HUDEP-2 (cell line): ENCODE measurements at regions not wholly inside any gene's neighbourhood (a gene's known extent, or its start where the extent isn't known, plus 50 kb on each side); places are given as distances from the start of the nearest gene placed in this dataset.

Experiments
- DNase-seq, 76 experiments: peaks; one replicate each; lab custom pipeline; 2025; ENCODE audit not compliant: unreplicated experiment in 76 of 76; lab: John Stamatoyannopoulos, UW

- no peak for DNase-seq
These were observed 361.0 kb upstream of the PMFBP1 start for GRCh38 chr16:72532906-72533410.

GRCh38 chr16:72530434-72530833 is 358.5 kb upstream of the PMFBP1 start:
- DNase-seq, result peak in 1 of 76 experiments; percentile 4

GRCh38 chr16:72523087-72523486 is 351.1 kb upstream of the PMFBP1 start:
- no peak for DNase-seq

GRCh38 chr16:72517154-72517553 is 345.2 kb upstream of the PMFBP1 start:
- DNase-seq, result no peak

GRCh38 chr16:72511171-72511570 is 339.2 kb upstream of the PMFBP1 start:
- DNase-seq, result no peak

GRCh38 chr16:72508191-72508590 is 336.2 kb upstream of the PMFBP1 start:
- no peak for DNase-seq

- no peak for DNase-seq
These were observed 330.6 kb upstream of the PMFBP1 start for GRCh38 chr16:72502594-72503005.

- DNase-seq, result peak in 57 of 76 experiments; percentile 0 to 61 (median 26)
These were observed 330.0 kb upstream of the PMFBP1 start for GRCh38 chr16:72501739-72502593.

GRCh38 chr16:72500545-72500944 is 328.6 kb upstream of the PMFBP1 start:
- DNase-seq, result no peak

GRCh38 chr16:72493716-72494415 is 321.9 kb upstream of the PMFBP1 start:
- no peak for DNase-seq

- DNase-seq, result no peak
These were observed 315.3 kb upstream of the PMFBP1 start for GRCh38 chr16:72487283-72487682.

- no peak for DNase-seq
These were observed 310.7 kb upstream of the PMFBP1 start for GRCh38 chr16:72482695-72483094.

GRCh38 chr16:72481419-72481818 is 309.5 kb upstream of the PMFBP1 start:
- DNase-seq, result no peak

- DNase-seq, result no peak
These were observed 309.0 kb upstream of the PMFBP1 start for GRCh38 chr16:72480911-72481310.

GRCh38 chr16:72475688-72476087 is 303.7 kb upstream of the PMFBP1 start:
- no peak for DNase-seq

- DNase-seq, result peak in 3 of 76 experiments; percentile 2 to 7 (median 3)
These were observed 302.7 kb upstream of the PMFBP1 start for GRCh38 chr16:72474501-72475123.

- DNase-seq, result no peak
These were observed 301.7 kb upstream of the PMFBP1 start for GRCh38 chr16:72473631-72474030.

GRCh38 chr16:72471317-72471924 is 299.5 kb upstream of the PMFBP1 start:
- no peak for DNase-seq

GRCh38 chr16:72470541-72470940 is 298.6 kb upstream of the PMFBP1 start:
- no peak for DNase-seq

GRCh38 chr16:72469932-72470331 is 298.0 kb upstream of the PMFBP1 start:
- DNase-seq, result no peak

GRCh38 chr16:72468582-72468981 is 296.6 kb upstream of the PMFBP1 start:
- peak in 20 of 76 experiments; percentile 2 to 55 (median 18) for DNase-seq
